ENCODE measurements at regions not wholly inside any gene's neighbourhood (a gene's known extent, or its start where the extent isn't known, plus 50 kb on each side); places are given as distances from the start of the nearest gene placed in this dataset.

DNA sequence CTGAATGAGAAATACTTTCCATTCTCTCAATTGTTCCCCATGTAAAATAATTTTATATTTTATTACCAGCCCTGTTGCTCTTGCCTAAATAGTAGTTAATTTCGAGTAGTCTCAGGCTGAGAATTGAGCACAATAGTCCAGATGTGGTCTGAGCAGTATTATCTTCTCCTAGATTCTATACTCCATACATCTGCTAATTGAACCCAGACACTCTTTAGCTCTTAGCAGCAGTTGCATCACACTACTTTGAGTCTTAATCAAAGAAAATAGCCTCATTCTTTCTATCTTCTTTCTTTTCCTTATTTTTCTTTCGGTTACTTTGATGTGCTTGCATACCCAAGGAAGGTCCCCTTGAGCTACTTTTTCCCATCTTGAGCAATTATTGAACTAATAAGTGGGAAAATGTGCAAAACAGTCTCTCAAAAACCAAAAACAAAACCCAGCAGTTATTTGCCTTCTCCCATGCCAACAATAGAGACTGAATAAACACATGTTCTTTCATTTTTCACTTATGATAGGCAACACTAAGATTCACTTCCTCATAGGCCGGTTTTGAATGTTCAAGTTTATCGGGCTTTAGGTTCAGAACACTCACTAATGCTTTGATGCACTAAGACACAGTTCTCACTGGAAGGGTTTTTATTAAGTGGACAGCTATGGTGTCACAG is 204.5 kb downstream of the POU4F1 start:
- POLR2A ChIA-PET (ENCODE audit: low non-redundant PET): no interaction called here
- no peak for DNase-seq (ENCODE audit: low spot score)
- TF ChIP-seq, protein P1, sequence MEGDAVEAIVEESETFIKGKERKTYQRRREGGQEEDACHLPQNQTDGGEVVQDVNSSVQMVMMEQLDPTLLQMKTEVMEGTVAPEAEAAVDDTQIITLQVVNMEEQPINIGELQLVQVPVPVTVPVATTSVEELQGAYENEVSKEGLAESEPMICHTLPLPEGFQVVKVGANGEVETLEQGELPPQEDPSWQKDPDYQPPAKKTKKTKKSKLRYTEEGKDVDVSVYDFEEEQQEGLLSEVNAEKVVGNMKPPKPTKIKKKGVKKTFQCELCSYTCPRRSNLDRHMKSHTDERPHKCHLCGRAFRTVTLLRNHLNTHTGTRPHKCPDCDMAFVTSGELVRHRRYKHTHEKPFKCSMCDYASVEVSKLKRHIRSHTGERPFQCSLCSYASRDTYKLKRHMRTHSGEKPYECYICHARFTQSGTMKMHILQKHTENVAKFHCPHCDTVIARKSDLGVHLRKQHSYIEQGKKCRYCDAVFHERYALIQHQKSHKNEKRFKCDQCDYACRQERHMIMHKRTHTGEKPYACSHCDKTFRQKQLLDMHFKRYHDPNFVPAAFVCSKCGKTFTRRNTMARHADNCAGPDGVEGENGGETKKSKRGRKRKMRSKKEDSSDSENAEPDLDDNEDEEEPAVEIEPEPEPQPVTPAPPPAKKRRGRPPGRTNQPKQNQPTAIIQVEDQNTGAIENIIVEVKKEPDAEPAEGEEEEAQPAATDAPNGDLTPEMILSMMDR (conservative IDR thresholded peaks at IDR 0.05; ENCODE audit: low read depth): no peak
- CTCF ChIA-PET: no interaction called here
- H3K27ac ChIP-seq: no peak overlapping the region

DNA sequence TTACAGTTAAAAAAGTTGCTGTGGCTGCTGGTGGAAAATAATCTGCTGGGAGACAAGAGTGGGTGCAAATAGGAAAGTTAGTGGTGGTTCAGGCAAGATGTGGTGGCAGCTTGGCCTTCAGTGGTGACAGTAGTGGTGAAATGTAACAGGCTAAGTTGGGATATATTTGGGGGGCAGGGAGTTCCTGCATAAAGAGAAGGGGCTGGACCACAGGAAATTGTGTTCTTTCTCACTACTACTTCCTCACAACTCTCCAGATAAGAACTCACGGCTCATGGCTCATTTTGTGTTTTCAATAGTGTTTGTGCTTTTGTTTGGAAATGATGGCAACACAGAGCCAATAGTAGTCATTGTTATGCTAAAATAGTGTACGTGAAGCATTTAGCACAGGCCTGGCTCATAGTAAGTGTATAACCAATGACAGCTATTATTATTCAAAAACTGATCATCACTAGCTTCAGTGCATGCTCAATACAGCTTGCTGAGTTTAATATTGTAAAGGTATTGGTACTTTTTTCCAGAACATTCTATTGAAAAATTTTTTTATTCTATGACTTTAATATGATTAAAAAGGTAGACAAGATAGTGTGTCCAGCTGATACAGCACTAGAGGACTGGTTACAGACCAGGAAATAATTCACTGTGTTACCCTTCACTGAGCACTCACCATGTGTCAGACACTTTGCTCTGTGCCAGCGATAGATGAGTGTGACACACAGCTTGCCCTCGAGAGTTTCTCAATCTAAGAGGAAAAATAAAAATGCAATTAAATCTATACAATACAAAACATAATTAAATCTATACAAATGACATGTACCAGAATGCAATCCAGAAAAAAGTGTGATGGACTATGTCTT is 209.8 kb downstream of the POU4F1 start:
- no peak overlapping the region for H3K27ac ChIP-seq
- TF ChIP-seq, protein P1 (conservative IDR thresholded peaks at IDR 0.05; ENCODE audit: low read depth): no peak
- CTCF ChIA-PET: interaction anchor here (0.6 to 0.7 kb wide), 2 partner anchors 297 to 400 kb away, joined by 3 to 7 read pairs; no protein-coding TSS in a partner anchor
- no peak for DNase-seq (ENCODE audit: low spot score)
- POLR2A ChIA-PET (ENCODE audit: low non-redundant PET): no interaction called here

DNA sequence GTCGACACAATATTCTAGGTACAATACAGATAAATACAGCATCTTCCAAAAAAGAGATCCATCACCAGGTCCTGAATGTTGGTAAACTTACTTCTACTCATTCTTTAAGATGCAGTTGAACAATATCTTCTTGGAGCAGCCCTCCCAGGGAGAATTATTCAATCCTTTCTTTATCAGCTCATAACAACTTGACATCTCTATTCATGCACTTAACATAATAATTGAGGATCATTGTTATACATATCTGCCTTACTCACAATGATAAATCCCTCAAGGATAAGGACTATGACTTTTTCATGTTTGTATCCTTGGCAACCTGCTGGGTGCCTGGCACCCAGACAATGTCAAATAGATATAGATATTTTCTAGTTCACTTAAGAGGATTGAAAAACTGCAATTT is 219.5 kb downstream of the POU4F1 start:
- H3K27ac ChIP-seq: no peak overlapping the region
- no peak for DNase-seq (ENCODE audit: low spot score)
- CTCF ChIA-PET: interaction anchor here (0.6 kb wide), 1 partner anchor 1254 kb away, joined by 10 read pairs; no protein-coding TSS in a partner anchor
- TF ChIP-seq, protein P1 (conservative IDR thresholded peaks at IDR 0.05; ENCODE audit: low read depth): no peak
- POLR2A ChIA-PET (ENCODE audit: low non-redundant PET): no interaction called here

DNA sequence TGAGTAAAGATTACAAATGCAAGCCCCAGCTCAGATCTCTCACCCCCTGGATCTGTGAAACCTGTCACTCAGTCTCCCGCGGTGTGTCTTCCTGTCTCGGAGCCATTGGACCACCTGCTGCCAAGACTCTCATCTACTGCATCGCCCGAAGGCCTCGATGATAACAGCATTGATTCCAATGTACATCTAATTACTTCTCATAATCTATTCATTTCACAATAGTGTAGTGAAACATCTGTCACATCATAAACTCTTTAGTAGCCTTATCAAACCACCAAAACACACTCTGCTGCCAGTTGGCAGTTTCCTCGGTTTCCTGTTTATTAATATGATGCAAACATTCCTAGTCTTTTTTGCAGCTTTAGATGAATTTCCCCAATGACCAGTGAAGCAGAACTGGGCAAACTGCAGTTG is 220.3 kb downstream of the POU4F1 start:
- no peak for DNase-seq (ENCODE audit: low spot score)
- POLR2A ChIA-PET (ENCODE audit: low non-redundant PET): no interaction called here
- CTCF ChIA-PET: interaction anchor here (0.9 kb wide), 1 partner anchor 169 kb away, joined by 3 read pairs; no protein-coding TSS in a partner anchor
- TF ChIP-seq, protein P1 (conservative IDR thresholded peaks at IDR 0.05; ENCODE audit: low read depth): no peak
- H3K27ac ChIP-seq: no peak overlapping the region

DNA sequence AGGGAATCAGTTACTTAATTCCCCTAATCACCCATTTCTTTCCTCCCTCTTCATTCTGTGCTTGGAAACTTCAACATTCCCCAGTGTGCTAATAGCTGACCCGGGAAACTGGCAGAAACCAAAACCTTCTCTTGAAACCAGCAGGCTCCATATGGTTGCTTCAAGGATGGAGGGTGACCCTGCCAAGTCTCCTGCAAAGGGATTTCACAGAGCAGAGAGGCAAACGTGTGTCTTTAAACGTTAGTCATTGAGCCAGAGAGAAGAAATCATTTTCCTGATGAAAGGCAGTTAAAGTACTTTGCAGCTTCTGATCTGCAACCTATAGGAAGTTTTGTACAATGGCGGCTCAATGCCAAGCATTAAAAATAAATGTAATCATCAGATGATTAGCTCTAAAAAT is 220.9 kb downstream of the POU4F1 start:
- TF ChIP-seq, protein P1 (conservative IDR thresholded peaks at IDR 0.05; ENCODE audit: low read depth): no peak
- CTCF ChIA-PET: interaction anchor here (0.9 kb wide), 1 partner anchor 170 kb away, joined by 3 read pairs; no protein-coding TSS in a partner anchor

DNA sequence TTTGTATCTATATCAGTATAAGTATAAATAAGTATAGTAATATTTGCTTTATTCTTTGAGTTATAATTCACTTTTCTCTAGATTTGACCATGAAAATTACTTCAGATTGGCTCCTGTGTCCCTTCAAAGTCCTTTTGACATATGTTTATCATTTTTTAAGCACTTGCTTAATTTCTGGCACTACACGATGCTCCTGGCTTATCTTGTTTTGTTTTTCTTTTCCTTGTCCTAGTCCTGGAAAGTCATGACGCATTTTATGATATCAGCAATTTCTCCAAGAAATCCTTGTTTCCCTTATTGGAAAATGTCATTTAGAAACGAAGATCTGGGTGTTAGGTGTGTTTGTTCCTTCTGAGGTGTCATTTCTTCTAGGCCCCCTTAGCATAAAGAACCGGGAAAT is 226.5 kb downstream of the POU4F1 start:
- DNase-seq (ENCODE audit: low spot score): no peak
- TF ChIP-seq, protein P1 (conservative IDR thresholded peaks at IDR 0.05; ENCODE audit: low read depth): no peak
- POLR2A ChIA-PET (ENCODE audit: low non-redundant PET): no interaction called here
- CTCF ChIA-PET: no interaction called here
- no peak overlapping the region for H3K27ac ChIP-seq

More for the DNA sequence above, 220.9 kb downstream of the POU4F1 start:
- H3K27ac ChIP-seq: no peak overlapping the region
- DNase-seq (ENCODE audit: low spot score): no peak
- POLR2A ChIA-PET (ENCODE audit: low non-redundant PET): no interaction called here
